ENCODE measurements at regions not wholly inside any gene's neighbourhood (a gene's known extent, or its start where the extent isn't known, plus 50 kb on each side); places are given as distances from the start of the nearest gene placed in this dataset.

GRCh38 chr13:59330764-59331163 lies 833.0 kb downstream of the DIAPH3 start:
- no peak for TF ChIP-seq CTCF (IDR thresholded peaks at IDR 0.05; ENCODE audit: low read depth, low read length, poor library complexity, severe bottlenecking)
- TF ChIP-seq EZH2phosphoT487 (IDR thresholded peaks at IDR 0.05; ENCODE audit: borderline replicate concordance, low read length), result no peak
- no peaks in the 10 kb centered on the region for H3K4me1 ChIP-seq (ENCODE audit: control insufficient read depth, low read length)
- H3K4me3 ChIP-seq (ENCODE audit: low read length), result no peak overlapping the region
- no peaks in the 10 kb centered on the region for H3K36me3 ChIP-seq (ENCODE audit: control insufficient read depth, low read length)
- H3K9me2 ChIP-seq (replicated peaks; ENCODE audit: control insufficient read depth, low read length), result no peaks in the 10 kb centered on the region
- no peaks in the 10 kb centered on the region for H3K9me3 ChIP-seq (ENCODE audit: control insufficient read depth, insufficient read depth, low read length)
- H3K27ac ChIP-seq (ENCODE audit: low read depth, low read length), result no peak overlapping the region
- no peaks in the 10 kb centered on the region for H4K20me1 ChIP-seq (ENCODE audit: control insufficient read depth, insufficient read depth, low read depth, low read length)
- H3K4me2 ChIP-seq (ENCODE audit: low read length), result no peak overlapping the region
- no peaks in the 10 kb centered on the region for H3K79me2 ChIP-seq (ENCODE audit: control insufficient read depth, low read length)
- no peaks in the 10 kb centered on the region for H3K27me3 ChIP-seq (ENCODE audit: control insufficient read depth, low read length)
- H3F3A ChIP-seq (ENCODE audit: control insufficient read depth, insufficient read depth), result no peaks in the 10 kb centered on the region

- Histone ChIP-seq H3K9me2 (replicated peaks; ENCODE audit: control insufficient read depth, low read length) (no peaks in the 10 kb centered on the region), H3K27me3 (ENCODE audit: control insufficient read depth, low read length) (no peaks in the 10 kb centered on the region), H3K4me1 (ENCODE audit: control insufficient read depth, low read length) (no peaks in the 10 kb centered on the region), H3K9me3 (ENCODE audit: control insufficient read depth, insufficient read depth, low read length) (no peaks in the 10 kb centered on the region), H3K79me2 (ENCODE audit: control insufficient read depth, low read length) (no peaks in the 10 kb centered on the region), H3K4me3 (ENCODE audit: low read length) (no peak overlapping the region), H3K36me3 (ENCODE audit: control insufficient read depth, low read length) (no peaks in the 10 kb centered on the region), H3K27ac (ENCODE audit: low read depth, low read length) (no peak overlapping the region), H3F3A (ENCODE audit: control insufficient read depth, insufficient read depth) (no peaks in the 10 kb centered on the region), H3K4me2 (ENCODE audit: low read length) (no peak overlapping the region), H4K20me1 (ENCODE audit: control insufficient read depth, insufficient read depth, low read depth, low read length) (no peaks in the 10 kb centered on the region)
- TF ChIP-seq CTCF (IDR thresholded peaks at IDR 0.05; ENCODE audit: low read depth, low read length, poor library complexity, severe bottlenecking) (no peak), EZH2phosphoT487 (IDR thresholded peaks at IDR 0.05; ENCODE audit: borderline replicate concordance, low read length) (no peak)
Measured at GRCh38 chr13:59332966-59333365, 830.8 kb downstream of the DIAPH3 start.

- Histone ChIP-seq H3K9me2 (replicated peaks; ENCODE audit: control insufficient read depth, low read length) (no peaks in the 10 kb centered on the region), H3K9me3 (ENCODE audit: control insufficient read depth, insufficient read depth, low read length) (no peaks in the 10 kb centered on the region), H3K27me3 (ENCODE audit: control insufficient read depth, low read length) (no peaks in the 10 kb centered on the region), H3K36me3 (ENCODE audit: control insufficient read depth, low read length) (no peaks in the 10 kb centered on the region), H3K79me2 (ENCODE audit: control insufficient read depth, low read length) (no peaks in the 10 kb centered on the region), H3K4me1 (ENCODE audit: control insufficient read depth, low read length) (no peaks in the 10 kb centered on the region), H3F3A (ENCODE audit: control insufficient read depth, insufficient read depth) (no peaks in the 10 kb centered on the region), H3K4me3 (ENCODE audit: low read length) (no peak overlapping the region), H3K4me2 (ENCODE audit: low read length) (no peak overlapping the region), H3K27ac (ENCODE audit: low read depth, low read length) (no peak overlapping the region), H4K20me1 (ENCODE audit: control insufficient read depth, insufficient read depth, low read depth, low read length) (no peaks in the 10 kb centered on the region)
- TF ChIP-seq CTCF (IDR thresholded peaks at IDR 0.05; ENCODE audit: low read depth, low read length, poor library complexity, severe bottlenecking) (no peak), EZH2phosphoT487 (IDR thresholded peaks at IDR 0.05; ENCODE audit: borderline replicate concordance, low read length) (no peak)
Measured at GRCh38 chr13:59337070-59337469, 826.7 kb downstream of the DIAPH3 start.

- no peak overlapping the region for H3K4me2 ChIP-seq (ENCODE audit: low read length)
- H3K27ac ChIP-seq (ENCODE audit: low read depth, low read length), result no peak overlapping the region
- no peaks in the 10 kb centered on the region for H3K9me2 ChIP-seq (replicated peaks; ENCODE audit: control insufficient read depth, low read length)
- H3K79me2 ChIP-seq (ENCODE audit: control insufficient read depth, low read length), result no peaks in the 10 kb centered on the region
- no peaks in the 10 kb centered on the region for H4K20me1 ChIP-seq (ENCODE audit: control insufficient read depth, insufficient read depth, low read depth, low read length)
- no peaks in the 10 kb centered on the region for H3F3A ChIP-seq (ENCODE audit: control insufficient read depth, insufficient read depth)
- H3K36me3 ChIP-seq (ENCODE audit: control insufficient read depth, low read length), result no peaks in the 10 kb centered on the region
- no peaks in the 10 kb centered on the region for H3K27me3 ChIP-seq (ENCODE audit: control insufficient read depth, low read length)
- TF ChIP-seq CTCF (IDR thresholded peaks at IDR 0.05; ENCODE audit: low read depth, low read length, poor library complexity, severe bottlenecking) (no peak), EZH2phosphoT487 (IDR thresholded peaks at IDR 0.05; ENCODE audit: borderline replicate concordance, low read length) (no peak)
- no peaks in the 10 kb centered on the region for H3K9me3 ChIP-seq (ENCODE audit: control insufficient read depth, insufficient read depth, low read length)
- no peaks in the 10 kb centered on the region for H3K4me1 ChIP-seq (ENCODE audit: control insufficient read depth, low read length)
- H3K4me3 ChIP-seq (ENCODE audit: low read length), result no peak overlapping the region
Measured at GRCh38 chr13:59340151-59340550, 823.6 kb downstream of the DIAPH3 start.

All from DOHH2 (cell line).